ENCODE measurements at regions not wholly inside any gene's neighbourhood (a gene's known extent, or its start where the extent isn't known, plus 50 kb on each side); places are given as distances from the start of the nearest gene placed in this dataset.

GRCh38 chr11:32311346-32312065 is 123.8 kb downstream of the WT1 start:
- TF ChIP-seq POLR2A (IDR thresholded peaks at IDR 0.05; ENCODE audit: low read length), result no peak
- TF ChIP-seq GATA1 (IDR thresholded peaks at IDR 0.05; ENCODE audit: low read depth, low read length), result no peak

Measured in erythroblast (primary cell).